GOT3 (cell line): ENCODE measurements at regions not wholly inside any gene's neighbourhood (a gene's known extent, or its start where the extent isn't known, plus 50 kb on each side); places are given as distances from the start of the nearest gene placed in this dataset.
"Not testable (repeated sequence)": the region's sequence is repeated elsewhere in the genome, so short reads cannot be mapped to it uniquely, and the experiment has no call there.

ENCODE experiments used
- DNase-seq: peaks from one replicate; lab custom pipeline; 2025; ENCODE audit warnings: mixed read lengths; lab: John Stamatoyannopoulos, UW

GRCh38 chr17:37828651-37829124 lies 83.8 kb upstream of the HNF1B start:
- DNase-seq: no peak

- DNase-seq: no peak
Measured at GRCh38 chr17:37827905-37828650, 83.2 kb upstream of the HNF1B start.

- DNase-seq: no peak
Measured at GRCh38 chr17:37826497-37827430, 81.9 kb upstream of the HNF1B start.

GRCh38 chr17:37825851-37826250 lies 81.0 kb upstream of the HNF1B start:
- no peak for DNase-seq

GRCh38 chr17:37824534-37825485 lies 80.0 kb upstream of the HNF1B start:
- DNase-seq: no peak

- no peak for DNase-seq
Measured at GRCh38 chr17:37823996-37824395, 79.1 kb upstream of the HNF1B start.

GRCh38 chr17:37820995-37821713 lies 76.3 kb upstream of the HNF1B start:
- DNase-seq: no peak

GRCh38 chr17:37820313-37820994 lies 75.6 kb upstream of the HNF1B start:
- DNase-seq: no peak

- no peak for DNase-seq
Measured at GRCh38 chr17:37818689-37819088, 73.8 kb upstream of the HNF1B start.

- no peak for DNase-seq
Measured at GRCh38 chr17:37816950-37817349, 72.1 kb upstream of the HNF1B start.

- no peak for DNase-seq
Measured at GRCh38 chr17:37815536-37815935, 70.7 kb upstream of the HNF1B start.

GRCh38 chr17:37813751-37814150 lies 68.9 kb upstream of the HNF1B start:
- no peak for DNase-seq

- not testable (repeated sequence) for DNase-seq
Measured at GRCh38 chr17:37808846-37809245, 64.0 kb upstream of the HNF1B start.

GRCh38 chr17:37802712-37803416 lies 58.0 kb upstream of the HNF1B start:
- DNase-seq: no peak

GRCh38 chr17:37802061-37802595 lies 57.3 kb upstream of the HNF1B start:
- no peak for DNase-seq

GRCh38 chr17:37801171-37801570 lies 56.3 kb upstream of the HNF1B start:
- no peak for DNase-seq

- no peak for DNase-seq
Measured at GRCh38 chr17:37797206-37797605, 52.3 kb upstream of the HNF1B start.

- DNase-seq: no peak
Measured at GRCh38 chr17:37796076-37796475, 51.2 kb upstream of the HNF1B start.
